Activated T-helper 1 cell treated with anti-CD3 and anti-CD28 coated beads, Interleukin-12 subunit alpha, Interleukin-12 subunit beta, Interleukin-2, Interleukin-4 antibody, amounts not matched to agents 30 ng/mL and 10 ng/mL and 1 ng/mL, durations not matched to agents 14 hours and 24 hours and 36 hours (primary cell): ENCODE measurements at regions not wholly inside any gene's neighbourhood (a gene's known extent, or its start where the extent isn't known, plus 50 kb on each side); places are given as distances from the start of the nearest gene placed in this dataset.
"Not testable (repeated sequence)": the region's sequence is repeated elsewhere in the genome, so short reads cannot be mapped to it uniquely, and the experiment has no call there.

Source experiments
- DNase-seq: peaks from one replicate; pipeline ENCODE4 v3.0.0; 2021; ENCODE audit warnings: low spot score
- H3K27ac Mint-ChIP-seq: one replicate; pipeline ENCODE4 v1.8.0; 2021; ENCODE audit warnings: mild to moderate bottlenecking, mixed read lengths
- H3K27me3 Mint-ChIP-seq: one replicate; pipeline ENCODE4 v1.8.0; 2022; ENCODE audit warnings: mild to moderate bottlenecking, moderate library complexity, mixed read lengths; ENCODE audit not compliant: insufficient read depth
- H3K36me3 Mint-ChIP-seq: one replicate; pipeline ENCODE4 v1.8.0; 2021; ENCODE audit warnings: low read depth, mixed read lengths
- H3K4me1 Mint-ChIP-seq: one replicate; pipeline ENCODE4 v1.8.0; 2021; ENCODE audit warnings: low read depth, mixed read lengths
- H3K4me3 Mint-ChIP-seq: one replicate; pipeline ENCODE4 v1.8.0; 2021; ENCODE audit warnings: mild to moderate bottlenecking, moderate library complexity, mixed read lengths
- H3K9me3 Mint-ChIP-seq: one replicate; pipeline ENCODE4 v1.8.0; 2021; ENCODE audit warnings: mixed read lengths
- intact Hi-C: fragments of 100-400 bp; cut with micrococcal nuclease; formaldehyde crosslinking; loops from one replicate; pipeline ENCODE4 v1.15.1; 2024

- DNase-seq = no peak
- H3K27me3 Mint-ChIP-seq = no peaks in the 10 kb centered on the region
- H3K27ac Mint-ChIP-seq = no peak overlapping the region
- no peak overlapping the region for H3K4me3 Mint-ChIP-seq
- H3K9me3 Mint-ChIP-seq = no peaks in the 10 kb centered on the region
- intact Hi-C loops = no loop called here
- no peaks in the 10 kb centered on the region for H3K4me1 Mint-ChIP-seq
- H3K36me3 Mint-ChIP-seq = no peaks in the 10 kb centered on the region
These were observed 1296.6 kb downstream of the EPHA7 start for GRCh38 chr6:92122746-92123145.

GRCh38 chr6:92121228-92121627, 1298.1 kb downstream of the EPHA7 start:
- intact Hi-C loops = no loop called here
- H3K27ac Mint-ChIP-seq = no peak overlapping the region
- no peak overlapping the region for H3K4me3 Mint-ChIP-seq
- H3K9me3 Mint-ChIP-seq = no peaks in the 10 kb centered on the region
- H3K4me1 Mint-ChIP-seq = no peaks in the 10 kb centered on the region
- no peaks in the 10 kb centered on the region for H3K27me3 Mint-ChIP-seq
- no peaks in the 10 kb centered on the region for H3K36me3 Mint-ChIP-seq
- DNase-seq = no peak

GRCh38 chr6:92117800-92118199, 1301.6 kb downstream of the EPHA7 start:
- H3K4me1 Mint-ChIP-seq = no peaks in the 10 kb centered on the region
- no peaks in the 10 kb centered on the region for H3K36me3 Mint-ChIP-seq
- H3K4me3 Mint-ChIP-seq = no peak overlapping the region
- H3K9me3 Mint-ChIP-seq = no peaks in the 10 kb centered on the region
- H3K27ac Mint-ChIP-seq = no peak overlapping the region
- H3K27me3 Mint-ChIP-seq = no peaks in the 10 kb centered on the region
- intact Hi-C loops = no loop called here
- DNase-seq = no peak

- H3K4me3 Mint-ChIP-seq = no peak overlapping the region
- intact Hi-C loops = no loop called here
- DNase-seq = no peak
- no peaks in the 10 kb centered on the region for H3K9me3 Mint-ChIP-seq
- H3K27me3 Mint-ChIP-seq = no peaks in the 10 kb centered on the region
- H3K4me1 Mint-ChIP-seq = no peaks in the 10 kb centered on the region
- no peak overlapping the region for H3K27ac Mint-ChIP-seq
- H3K36me3 Mint-ChIP-seq = no peaks in the 10 kb centered on the region
These were observed 1304.6 kb downstream of the EPHA7 start for GRCh38 chr6:92114797-92115196.

- Mint-ChIP-seq H3K27ac (no peak overlapping the region), H3K36me3 (no peaks in the 10 kb centered on the region), H3K9me3 (peaks cover 1% of the 10 kb centered on the region), H3K4me1 (no peaks in the 10 kb centered on the region), H3K4me3 (no peak overlapping the region), H3K27me3 (no peaks in the 10 kb centered on the region)
- intact Hi-C loops = no loop called here
- DNase-seq = no peak
These were observed 1305.2 kb downstream of the EPHA7 start for GRCh38 chr6:92114091-92114675.

- Mint-ChIP-seq H3K4me1 (no peaks in the 10 kb centered on the region), H3K36me3 (no peaks in the 10 kb centered on the region), H3K9me3 (peaks cover 12% of the 10 kb centered on the region), H3K27me3 (no peaks in the 10 kb centered on the region), H3K27ac (no peak overlapping the region), H3K4me3 (no peak overlapping the region)
- no peak for DNase-seq
- intact Hi-C loops = no loop called here
These were observed 1308.0 kb downstream of the EPHA7 start for GRCh38 chr6:92111386-92111785.

GRCh38 chr6:92110403-92110802, 1309.0 kb downstream of the EPHA7 start:
- intact Hi-C loops = no loop called here
- peaks cover 12% of the 10 kb centered on the region for H3K9me3 Mint-ChIP-seq
- no peak overlapping the region for H3K4me3 Mint-ChIP-seq
- DNase-seq = no peak
- no peaks in the 10 kb centered on the region for H3K27me3 Mint-ChIP-seq
- no peak overlapping the region for H3K27ac Mint-ChIP-seq
- H3K4me1 Mint-ChIP-seq = no peaks in the 10 kb centered on the region
- H3K36me3 Mint-ChIP-seq = no peaks in the 10 kb centered on the region

GRCh38 chr6:92109956-92110355, 1309.4 kb downstream of the EPHA7 start:
- no peaks in the 10 kb centered on the region for H3K4me1 Mint-ChIP-seq
- H3K9me3 Mint-ChIP-seq = peaks cover 12% of the 10 kb centered on the region
- H3K27ac Mint-ChIP-seq = no peak overlapping the region
- intact Hi-C loops = no loop called here
- H3K4me3 Mint-ChIP-seq = no peak overlapping the region
- H3K27me3 Mint-ChIP-seq = no peaks in the 10 kb centered on the region
- no peak for DNase-seq
- H3K36me3 Mint-ChIP-seq = no peaks in the 10 kb centered on the region

- Mint-ChIP-seq H3K36me3 (no peaks in the 10 kb centered on the region), H3K27me3 (no peaks in the 10 kb centered on the region), H3K27ac (no peak overlapping the region), H3K4me3 (no peak overlapping the region), H3K9me3 (peaks cover 12% of the 10 kb centered on the region), H3K4me1 (no peaks in the 10 kb centered on the region)
- intact Hi-C loops = no loop called here
- no peak for DNase-seq
These were observed 1310.1 kb downstream of the EPHA7 start for GRCh38 chr6:92109256-92109655.

GRCh38 chr6:92086750-92087149, 1332.6 kb downstream of the EPHA7 start:
- intact Hi-C loops = no loop called here
- Mint-ChIP-seq H3K36me3 (no peaks in the 10 kb centered on the region), H3K4me1 (no peaks in the 10 kb centered on the region), H3K9me3 (peaks cover 17% of the 10 kb centered on the region), H3K4me3 (no peak overlapping the region), H3K27me3 (no peaks in the 10 kb centered on the region), H3K27ac (no peak overlapping the region)
- no peak for DNase-seq

GRCh38 chr6:92083914-92084313, 1335.4 kb downstream of the EPHA7 start:
- H3K4me1 Mint-ChIP-seq, H3K36me3 Mint-ChIP-seq, H3K27me3 Mint-ChIP-seq, H3K27ac Mint-ChIP-seq, intact Hi-C loops, DNase-seq, H3K4me3 Mint-ChIP-seq: not testable (repeated sequence)
- peaks cover 27% of the 10 kb centered on the region for H3K9me3 Mint-ChIP-seq

- H3K9me3 Mint-ChIP-seq = no peaks in the 10 kb centered on the region
- H3K27me3 Mint-ChIP-seq = no peaks in the 10 kb centered on the region
- intact Hi-C loops = no loop called here
- no peak overlapping the region for H3K4me3 Mint-ChIP-seq
- no peak overlapping the region for H3K27ac Mint-ChIP-seq
- no peaks in the 10 kb centered on the region for H3K36me3 Mint-ChIP-seq
- H3K4me1 Mint-ChIP-seq = no peaks in the 10 kb centered on the region
- no peak for DNase-seq
These were observed 1347.0 kb downstream of the EPHA7 start for GRCh38 chr6:92072387-92072786.

GRCh38 chr6:92069781-92070180, 1349.6 kb downstream of the EPHA7 start:
- no peak overlapping the region for H3K27ac Mint-ChIP-seq
- no peaks in the 10 kb centered on the region for H3K36me3 Mint-ChIP-seq
- H3K27me3 Mint-ChIP-seq = no peaks in the 10 kb centered on the region
- no peak for DNase-seq
- no peaks in the 10 kb centered on the region for H3K9me3 Mint-ChIP-seq
- intact Hi-C loops = no loop called here
- H3K4me3 Mint-ChIP-seq = no peak overlapping the region
- no peaks in the 10 kb centered on the region for H3K4me1 Mint-ChIP-seq

- Mint-ChIP-seq H3K27ac (no peak overlapping the region), H3K36me3 (no peaks in the 10 kb centered on the region), H3K27me3 (no peaks in the 10 kb centered on the region), H3K4me1 (no peaks in the 10 kb centered on the region), H3K9me3 (peaks cover 3% of the 10 kb centered on the region), H3K4me3 (no peak overlapping the region)
- DNase-seq = no peak
- intact Hi-C loops = no loop called here
These were observed 1366.8 kb downstream of the EPHA7 start for GRCh38 chr6:92052513-92052912.
